Mucosa of rectum (tissue), 2 donors: ENCODE measurements at regions not wholly inside any gene's neighbourhood (a gene's known extent, or its start where the extent isn't known, plus 50 kb on each side); places are given as distances from the start of the nearest gene placed in this dataset.
"Not testable (repeated sequence)": the region's sequence is repeated elsewhere in the genome, so short reads cannot be mapped to it uniquely, and the experiment has no call there.

ENCODE experiments used
- H3K27ac ChIP-seq, 2 donors: one replicate each; pipeline ENCODE4 v1.7.0; 2013; ENCODE audit warnings: inconsistent platforms in 2 of 2, low read depth in 2 of 2, low read length in 2 of 2
- H3K27me3 ChIP-seq, 2 donors: one replicate each; pipeline ENCODE4 v1.7.0; 2013; ENCODE audit warnings: low read length in 2 of 2; ENCODE audit not compliant: control insufficient read depth in 2 of 2, insufficient read depth in 2 of 2
- H3K36me3 ChIP-seq, 2 donors: one replicate each; pipeline ENCODE4 v1.7.0; 2013; ENCODE audit warnings: low read length in 2 of 2; ENCODE audit not compliant: control insufficient read depth in 2 of 2, insufficient read depth in 2 of 2
- H3K4me1 ChIP-seq, 2 donors: one replicate each; pipeline ENCODE4 v1.7.0; 2013; ENCODE audit warnings: low read length in 2 of 2, mild to moderate bottlenecking in 1 of 2; ENCODE audit not compliant: control insufficient read depth in 2 of 2, insufficient read depth in 2 of 2
- H3K4me3 ChIP-seq, 2 donors: one replicate each; pipeline ENCODE4 v1.7.0; 2013; ENCODE audit warnings: low read length in 2 of 2
- H3K9ac ChIP-seq, 2 donors: one replicate each; pipeline ENCODE4 v1.7.0; 2013; ENCODE audit warnings: low read length in 2 of 2, low read depth in 1 of 2, mild to moderate bottlenecking in 1 of 2
- H3K9me3 ChIP-seq, 2 donors: one replicate each; pipeline ENCODE4 v1.7.0; 2013; ENCODE audit warnings: low read length in 2 of 2; ENCODE audit not compliant: control insufficient read depth in 2 of 2
- donor health status: healthy.
- donor health status: Normal muscosa, but diverticular disease.

- Histone ChIP-seq H3K36me3 (no peaks in the 10 kb centered on the region), H3K4me3 (no peak overlapping the region), H3K27ac (no peak overlapping the region), H3K4me1 (no peaks in the 10 kb centered on the region), H3K27me3 (no peaks in the 10 kb centered on the region), H3K9me3 (no peaks in the 10 kb centered on the region), H3K9ac (no peak overlapping the region)
These were observed 82.8 kb upstream of the ATP1A1 start for GRCh38 chr1:116290085-116290705.

GRCh38 chr1:116291024-116291423 lies 82.0 kb upstream of the ATP1A1 start:
- H3K9me3 ChIP-seq: no peaks in the 10 kb centered on the region
- H3K27ac ChIP-seq: no peak overlapping the region
- no peaks in the 10 kb centered on the region for H3K4me1 ChIP-seq
- no peaks in the 10 kb centered on the region for H3K27me3 ChIP-seq
- H3K36me3 ChIP-seq: no peaks in the 10 kb centered on the region
- H3K9ac ChIP-seq: no peak overlapping the region
- no peak overlapping the region for H3K4me3 ChIP-seq

- H3K36me3 ChIP-seq: no peaks in the 10 kb centered on the region
- no peak overlapping the region for H3K4me3 ChIP-seq
- no peaks in the 10 kb centered on the region for H3K4me1 ChIP-seq
- H3K9ac ChIP-seq: no peak overlapping the region
- H3K9me3 ChIP-seq: no peaks in the 10 kb centered on the region
- no peak overlapping the region for H3K27ac ChIP-seq
- no peaks in the 10 kb centered on the region for H3K27me3 ChIP-seq
These were observed 79.9 kb upstream of the ATP1A1 start for GRCh38 chr1:116292929-116293725.

GRCh38 chr1:116297495-116298212 lies 75.4 kb upstream of the ATP1A1 start:
- Histone ChIP-seq H3K4me3 (no peak overlapping the region), H3K9me3 (no peaks in the 10 kb centered on the region), H3K4me1 (no peaks in the 10 kb centered on the region), H3K27me3 (no peaks in the 10 kb centered on the region), H3K36me3 (no peaks in the 10 kb centered on the region), H3K27ac (no peak overlapping the region), H3K9ac (no peak overlapping the region)

- H3K27ac ChIP-seq, H3K27me3 ChIP-seq, H3K4me3 ChIP-seq, H3K9ac ChIP-seq, H3K36me3 ChIP-seq, H3K9me3 ChIP-seq, H3K4me1 ChIP-seq: not testable (repeated sequence)
These were observed 74.8 kb upstream of the ATP1A1 start for GRCh38 chr1:116298213-116298579.

GRCh38 chr1:116298746-116299145 lies 74.3 kb upstream of the ATP1A1 start:
- Histone ChIP-seq H3K27me3 (no peaks in the 10 kb centered on the region), H3K9me3 (no peaks in the 10 kb centered on the region), H3K4me3 (no peak overlapping the region), H3K9ac (no peak overlapping the region), H3K36me3 (no peaks in the 10 kb centered on the region), H3K27ac (no peak overlapping the region), H3K4me1 (no peaks in the 10 kb centered on the region)

- H3K4me1 ChIP-seq: no peaks in the 10 kb centered on the region
- H3K9me3 ChIP-seq: no peaks in the 10 kb centered on the region
- no peaks in the 10 kb centered on the region for H3K36me3 ChIP-seq
- H3K27me3 ChIP-seq: no peaks in the 10 kb centered on the region
- H3K27ac ChIP-seq: no peak overlapping the region
- no peak overlapping the region for H3K9ac ChIP-seq
- H3K4me3 ChIP-seq: no peak overlapping the region
These were observed 73.8 kb upstream of the ATP1A1 start for GRCh38 chr1:116299248-116299647.

- Histone ChIP-seq H3K27ac (no peak overlapping the region), H3K36me3 (no peaks in the 10 kb centered on the region), H3K9ac (no peak overlapping the region), H3K9me3 (no peaks in the 10 kb centered on the region), H3K27me3 (no peaks in the 10 kb centered on the region), H3K4me1 (no peaks in the 10 kb centered on the region), H3K4me3 (no peak overlapping the region)
These were observed 70.8 kb upstream of the ATP1A1 start for GRCh38 chr1:116302281-116302680.

- Histone ChIP-seq H3K4me1 (no peaks in the 10 kb centered on the region), H3K27ac (no peak overlapping the region), H3K4me3 (no peak overlapping the region), H3K9me3 (no peaks in the 10 kb centered on the region), H3K36me3 (no peaks in the 10 kb centered on the region), H3K9ac (no peak overlapping the region), H3K27me3 (no peaks in the 10 kb centered on the region)
These were observed 66.9 kb upstream of the ATP1A1 start for GRCh38 chr1:116306102-116306501.

GRCh38 chr1:116306840-116307442 lies 66.1 kb upstream of the ATP1A1 start:
- Histone ChIP-seq H3K9me3 (no peaks in the 10 kb centered on the region), H3K36me3 (no peaks in the 10 kb centered on the region), H3K27ac (no peak overlapping the region), H3K9ac (no peak overlapping the region), H3K27me3 (no peaks in the 10 kb centered on the region), H3K4me3 (no peak overlapping the region), H3K4me1 (peaks cover 0 to 3% of the 10 kb centered on the region in 2 donors)
